Skin epidermis (tissue), 12 donors: ENCODE measurements at regions not wholly inside any gene's neighbourhood (a gene's known extent, or its start where the extent isn't known, plus 50 kb on each side); places are given as distances from the start of the nearest gene placed in this dataset.
"Not testable (repeated sequence)": the region's sequence is repeated elsewhere in the genome, so short reads cannot be mapped to it uniquely, and the experiment has no call there.

Source experiments
- H3K27ac ChIP-seq, 21 experiments: fragments of 200-600 bp; sonication (generic) in 11 of 21; one replicate each; pipeline ENCODE4 v1.5.0; 2020; ENCODE audit warnings: mild to moderate bottlenecking in 3 of 21, inconsistent platforms in 2 of 21, moderate library complexity in 2 of 21
- H3K4me3 ChIP-seq, 7 experiments: fragments of 200-600 bp; sonication (generic) in 2 of 7; one replicate each; pipeline ENCODE4 v1.5.0; 2020; ENCODE audit warnings: inconsistent platforms in 2 of 7, mild to moderate bottlenecking in 2 of 7, moderate library complexity in 1 of 7

GRCh38 chr5:2542821-2543220 lies 208.7 kb downstream of the IRX2 start:
- H3K27ac ChIP-seq: no peak overlapping the region
- H3K4me3 ChIP-seq: no peak overlapping the region

GRCh38 chr5:2542026-2542425 lies 209.5 kb downstream of the IRX2 start:
- no peak overlapping the region for H3K4me3 ChIP-seq
- H3K27ac ChIP-seq: no peak overlapping the region

GRCh38 chr5:2538169-2538568 lies 213.3 kb downstream of the IRX2 start:
- Histone ChIP-seq H3K4me3 (no peak overlapping the region), H3K27ac (no peak overlapping the region)

GRCh38 chr5:2537378-2538145 lies 213.9 kb downstream of the IRX2 start:
- Histone ChIP-seq H3K4me3 (no peak overlapping the region), H3K27ac (no peak overlapping the region)

GRCh38 chr5:2536632-2537377 lies 214.7 kb downstream of the IRX2 start:
- Histone ChIP-seq H3K27ac (no peak overlapping the region), H3K4me3 (no peak overlapping the region)

- no peak overlapping the region for H3K4me3 ChIP-seq
- H3K27ac ChIP-seq: no peak overlapping the region
These were observed 216.5 kb downstream of the IRX2 start for GRCh38 chr5:2534970-2535369.

- no peak overlapping the region for H3K4me3 ChIP-seq
- no peak overlapping the region for H3K27ac ChIP-seq
These were observed 217.2 kb downstream of the IRX2 start for GRCh38 chr5:2534251-2534650.

- H3K27ac ChIP-seq, H3K4me3 ChIP-seq: not testable (repeated sequence)
These were observed 217.6 kb downstream of the IRX2 start for GRCh38 chr5:2533848-2534247.

- no peak overlapping the region for H3K27ac ChIP-seq
These were observed 218.7 kb downstream of the IRX2 start for GRCh38 chr5:2532809-2533208.

GRCh38 chr5:2531318-2531717 lies 220.2 kb downstream of the IRX2 start:
- Histone ChIP-seq H3K27ac (no peak overlapping the region), H3K4me3 (no peak overlapping the region)

More at GRCh38 chr5:2532809-2533208, 218.7 kb downstream of the IRX2 start:
- no peak overlapping the region for H3K4me3 ChIP-seq

GRCh38 chr5:2530609-2531008 lies 220.9 kb downstream of the IRX2 start:
- no peak overlapping the region for H3K4me3 ChIP-seq
- no peak overlapping the region for H3K27ac ChIP-seq

GRCh38 chr5:2529371-2530092 lies 221.9 kb downstream of the IRX2 start:
- no peak overlapping the region for H3K27ac ChIP-seq

GRCh38 chr5:2525351-2525750 lies 226.1 kb downstream of the IRX2 start:
- H3K27ac ChIP-seq: no peak overlapping the region
- H3K4me3 ChIP-seq: no peak overlapping the region

More at GRCh38 chr5:2529371-2530092, 221.9 kb downstream of the IRX2 start:
- H3K4me3 ChIP-seq: no peak overlapping the region

GRCh38 chr5:2524620-2525019 lies 226.9 kb downstream of the IRX2 start:
- H3K4me3 ChIP-seq: no peak overlapping the region
- H3K27ac ChIP-seq: no peak overlapping the region

- H3K27ac ChIP-seq: no peak overlapping the region
These were observed 228.3 kb downstream of the IRX2 start for GRCh38 chr5:2523180-2523579.

GRCh38 chr5:2522372-2522771 lies 229.1 kb downstream of the IRX2 start:
- no peak overlapping the region for H3K4me3 ChIP-seq
- no peak overlapping the region for H3K27ac ChIP-seq

More at GRCh38 chr5:2523180-2523579, 228.3 kb downstream of the IRX2 start:
- H3K4me3 ChIP-seq: no peak overlapping the region

- Histone ChIP-seq H3K27ac (no peak overlapping the region), H3K4me3 (no peak overlapping the region)
These were observed 232.3 kb downstream of the IRX2 start for GRCh38 chr5:2519153-2519552.

- Histone ChIP-seq H3K27ac (no peak overlapping the region), H3K4me3 (no peak overlapping the region)
These were observed 234.0 kb downstream of the IRX2 start for GRCh38 chr5:2517451-2517850.

- Histone ChIP-seq H3K4me3 (no peak overlapping the region), H3K27ac (no peak overlapping the region)
These were observed 236.2 kb downstream of the IRX2 start for GRCh38 chr5:2515180-2515764.

GRCh38 chr5:2514484-2514883 lies 237.0 kb downstream of the IRX2 start:
- Histone ChIP-seq H3K4me3 (no peak overlapping the region), H3K27ac (no peak overlapping the region)
